Nephron progenitor cell (in vitro differentiated cells): ENCODE measurements at regions not wholly inside any gene's neighbourhood (a gene's known extent, or its start where the extent isn't known, plus 50 kb on each side); places are given as distances from the start of the nearest gene placed in this dataset.

Experiments
- DNase-seq: peaks from one replicate; pipeline ENCODE4 v3.0.0; 2021
- H3K27ac Mint-ChIP-seq: 2 replicates; pipeline ENCODE4 v1.8.0; 2021; ENCODE audit warnings: mild to moderate bottlenecking, moderate library complexity, mixed read lengths
- H3K27me3 Mint-ChIP-seq: 2 replicates; pipeline ENCODE4 v1.8.0; 2021; ENCODE audit warnings: mild to moderate bottlenecking, low read depth, mixed read lengths; ENCODE audit not compliant: poor library complexity
- H3K36me3 Mint-ChIP-seq: 2 replicates; pipeline ENCODE4 v1.8.0; 2021; ENCODE audit warnings: low read depth, mixed read lengths
- H3K4me1 Mint-ChIP-seq: 2 replicates; pipeline ENCODE4 v1.8.0; 2021; ENCODE audit warnings: mixed read lengths
- H3K4me3 Mint-ChIP-seq: 2 replicates; pipeline ENCODE4 v1.8.0; 2021; ENCODE audit warnings: mild to moderate bottlenecking, moderate library complexity, mixed read lengths
- H3K9me3 Mint-ChIP-seq: 2 replicates; pipeline ENCODE4 v1.8.0; 2021; ENCODE audit warnings: mild to moderate bottlenecking, moderate library complexity, mixed read lengths
- CTCF ChIP-seq: fragments of 200-600 bp; sonication (generic); IDR thresholded peaks from 2 replicates; pipeline ENCODE4 v1.5.0; 2021; ENCODE audit warnings: antibody characterized with exemption

- Mint-ChIP-seq H3K9me3 (peaks cover 26% of the 10 kb centered on the region), H3K27ac (no peak overlapping the region), H3K36me3 (no peaks in the 10 kb centered on the region)
Measured at GRCh38 chr7:153130052-153130451, 370.5 kb downstream of the ACTR3B start.

GRCh38 chr7:153151766-153152165 lies 392.2 kb downstream of the ACTR3B start:
- no peak overlapping the region for H3K27ac Mint-ChIP-seq
- no peak for TF ChIP-seq CTCF
- peaks cover 60% of the 10 kb centered on the region for H3K9me3 Mint-ChIP-seq
- peaks cover 4% of the 10 kb centered on the region for H3K27me3 Mint-ChIP-seq
- no peak for DNase-seq
- no peak overlapping the region for H3K4me3 Mint-ChIP-seq
- no peaks in the 10 kb centered on the region for H3K4me1 Mint-ChIP-seq
- H3K36me3 Mint-ChIP-seq, result no peaks in the 10 kb centered on the region

More at GRCh38 chr7:153130052-153130451, 370.5 kb downstream of the ACTR3B start:
- Mint-ChIP-seq H3K27me3 (no peaks in the 10 kb centered on the region), H3K4me3 (no peak overlapping the region), H3K4me1 (no peaks in the 10 kb centered on the region)
- no peak for TF ChIP-seq CTCF
- DNase-seq, result no peak

DNA sequence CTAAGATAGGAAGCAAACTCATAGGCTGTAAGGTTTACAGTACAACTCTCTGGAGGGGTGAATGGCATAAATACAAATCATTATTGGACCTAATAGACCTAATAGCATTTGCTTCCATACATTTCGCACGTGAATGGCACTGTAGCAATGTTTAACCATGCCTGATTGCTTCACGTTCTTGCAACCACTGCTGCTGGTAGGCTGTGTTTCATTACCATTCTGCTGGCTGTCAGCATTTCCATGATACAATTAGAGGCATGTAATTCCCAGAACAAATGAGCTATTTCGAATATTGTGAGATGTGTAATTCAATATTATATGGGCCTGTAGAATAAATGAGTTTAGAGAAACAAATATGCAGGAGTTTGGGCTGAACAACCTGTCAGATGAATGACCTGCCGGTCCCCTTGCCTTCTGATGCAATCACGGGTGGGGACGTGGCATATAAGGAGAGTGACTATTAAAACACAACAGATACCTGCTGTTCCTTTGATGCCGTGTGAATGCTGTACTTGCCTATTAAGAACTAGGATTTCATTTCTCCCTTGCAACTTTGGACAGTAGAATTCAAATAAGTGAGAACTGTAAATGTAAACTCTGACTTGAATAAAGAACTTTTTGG lies 393.4 kb downstream of the ACTR3B start:
- peaks cover 60% of the 10 kb centered on the region for H3K9me3 Mint-ChIP-seq
- TF ChIP-seq CTCF, result no peak

GRCh38 chr7:153158149-153158548 lies 398.6 kb downstream of the ACTR3B start:
- Mint-ChIP-seq H3K27ac (no peak overlapping the region), H3K4me1 (no peaks in the 10 kb centered on the region), H3K36me3 (no peaks in the 10 kb centered on the region), H3K4me3 (no peak overlapping the region), H3K27me3 (no peaks in the 10 kb centered on the region), H3K9me3 (peaks cover 40% of the 10 kb centered on the region)
- no peak for TF ChIP-seq CTCF
- DNase-seq, result no peak

More for the DNA sequence above, 393.4 kb downstream of the ACTR3B start:
- no peaks in the 10 kb centered on the region for H3K36me3 Mint-ChIP-seq
- H3K27me3 Mint-ChIP-seq, result peaks cover 4% of the 10 kb centered on the region
- H3K4me1 Mint-ChIP-seq, result no peaks in the 10 kb centered on the region
- no peak for DNase-seq
- H3K4me3 Mint-ChIP-seq, result no peak overlapping the region
- no peak overlapping the region for H3K27ac Mint-ChIP-seq

GRCh38 chr7:153170287-153170686 lies 410.7 kb downstream of the ACTR3B start:
- DNase-seq, result no peak
- Mint-ChIP-seq H3K27ac (no peak overlapping the region), H3K36me3 (no peaks in the 10 kb centered on the region), H3K9me3 (peaks cover 63% of the 10 kb centered on the region), H3K4me1 (no peaks in the 10 kb centered on the region), H3K27me3 (peaks cover 8% of the 10 kb centered on the region), H3K4me3 (no peak overlapping the region)
- no peak for TF ChIP-seq CTCF

DNA sequence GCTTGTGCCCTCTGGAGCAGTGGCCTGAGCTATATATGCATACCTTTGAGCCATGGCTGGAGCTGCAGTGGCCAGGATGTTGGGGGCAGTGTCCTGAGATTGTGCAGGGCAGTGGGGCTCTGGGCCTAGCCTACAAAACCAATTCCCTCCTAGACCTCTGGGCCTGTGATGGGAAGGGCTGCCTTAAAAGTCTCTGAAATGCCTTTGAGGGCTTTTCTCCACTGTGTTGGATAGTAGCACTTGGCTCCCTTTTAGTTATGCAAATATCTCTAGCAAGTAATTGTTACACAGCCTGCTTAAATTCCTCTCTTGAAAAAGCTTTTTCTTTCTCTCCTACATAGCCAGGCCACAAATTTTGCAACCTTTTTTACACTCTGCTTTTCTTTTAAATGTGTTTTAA lies 426.4 kb downstream of the ACTR3B start:
- Mint-ChIP-seq H3K27ac (no peak overlapping the region), H3K27me3 (peaks cover 1% of the 10 kb centered on the region), H3K4me1 (no peaks in the 10 kb centered on the region), H3K4me3 (no peak overlapping the region), H3K36me3 (no peaks in the 10 kb centered on the region), H3K9me3 (peaks cover 52% of the 10 kb centered on the region)
- TF ChIP-seq CTCF, result no peak
- DNase-seq, result no peak
